Stimulated activated naive B cell treated with anti-CD40 and anti-IgM and Interleukin-4, amounts not matched to agents 10 μg/mL and 1 μg/mL and 100 μg/mL, for 72 hours (primary cell): ENCODE measurements at regions not wholly inside any gene's neighbourhood (a gene's known extent, or its start where the extent isn't known, plus 50 kb on each side); places are given as distances from the start of the nearest gene placed in this dataset.

ENCODE experiments used
- ATAC-seq, 2 donors: fragments of 150-1000 bp; cut with Tn5 transposase; replicated peaks; 2 replicates each; pipeline ENCODE4 v1.10.0; 2021; ENCODE audit warnings: moderate library complexity in 1 of 2
- DNase-seq: peaks from one replicate; pipeline ENCODE4 v3.0.0; 2021
- H3K27ac Mint-ChIP-seq: one replicate; pipeline ENCODE4 v1.8.0; 2022; ENCODE audit warnings: mild to moderate bottlenecking, mixed read lengths
- H3K27me3 Mint-ChIP-seq, 2 donors: one replicate each; pipeline ENCODE4 v1.8.0; 2022; ENCODE audit warnings: mixed read lengths in 2 of 2
- H3K36me3 Mint-ChIP-seq, 2 donors: one replicate each; pipeline ENCODE4 v1.8.0; 2022; ENCODE audit warnings: mixed read lengths in 2 of 2, mild to moderate bottlenecking in 1 of 2
- H3K4me1 Mint-ChIP-seq, 2 donors: one replicate each; pipeline ENCODE4 v1.8.0; 2022; ENCODE audit warnings: mixed read lengths in 2 of 2, mild to moderate bottlenecking in 1 of 2
- H3K4me3 Mint-ChIP-seq, 2 donors: one replicate each; pipeline ENCODE4 v1.8.0; 2022; ENCODE audit warnings: mild to moderate bottlenecking in 2 of 2, mixed read lengths in 2 of 2, moderate library complexity in 1 of 2
- H3K9me3 Mint-ChIP-seq, 2 donors: one replicate each; pipeline ENCODE4 v1.8.0; 2022; ENCODE audit warnings: mixed read lengths in 2 of 2, mild to moderate bottlenecking in 1 of 2

GRCh38 chr3:145776782-145777408 lies 384.1 kb downstream of the PLOD2 start:
- no peak overlapping the region for H3K27ac Mint-ChIP-seq
- no peak for ATAC-seq
- peaks cover 2% of the 10 kb centered on the region in 2 donors for H3K9me3 Mint-ChIP-seq
- H3K4me3 Mint-ChIP-seq = no peak overlapping the region
- no peaks in the 10 kb centered on the region for H3K36me3 Mint-ChIP-seq
- no peaks in the 10 kb centered on the region for H3K27me3 Mint-ChIP-seq
- DNase-seq = no peak
- H3K4me1 Mint-ChIP-seq = no peaks in the 10 kb centered on the region

GRCh38 chr3:145780301-145780700 lies 380.7 kb downstream of the PLOD2 start:
- DNase-seq (no peak), ATAC-seq (no peak)
- Mint-ChIP-seq H3K4me1 (no peaks in the 10 kb centered on the region), H3K27ac (no peak overlapping the region), H3K4me3 (no peak overlapping the region), H3K27me3 (no peaks in the 10 kb centered on the region), H3K9me3 (no peaks in the 10 kb centered on the region), H3K36me3 (no peaks in the 10 kb centered on the region)

- no peak for ATAC-seq
- no peak for DNase-seq
- Mint-ChIP-seq H3K4me1 (no peaks in the 10 kb centered on the region), H3K27ac (no peak overlapping the region), H3K4me3 (no peak overlapping the region), H3K27me3 (no peaks in the 10 kb centered on the region), H3K9me3 (no peaks in the 10 kb centered on the region), H3K36me3 (no peaks in the 10 kb centered on the region)
These were observed 375.3 kb downstream of the PLOD2 start for GRCh38 chr3:145785668-145786067.

GRCh38 chr3:145798007-145798406 lies 363.0 kb downstream of the PLOD2 start:
- H3K4me3 Mint-ChIP-seq = no peak overlapping the region
- peaks cover 5 to 13% of the 10 kb centered on the region in 2 donors for H3K9me3 Mint-ChIP-seq
- DNase-seq (no peak), ATAC-seq (no peak)
- no peaks in the 10 kb centered on the region for H3K27me3 Mint-ChIP-seq
- no peaks in the 10 kb centered on the region for H3K4me1 Mint-ChIP-seq
- H3K36me3 Mint-ChIP-seq = no peaks in the 10 kb centered on the region
- no peak overlapping the region for H3K27ac Mint-ChIP-seq

GRCh38 chr3:145798696-145799537 lies 362.1 kb downstream of the PLOD2 start:
- Mint-ChIP-seq H3K9me3 (peaks cover 3 to 8% of the 10 kb centered on the region in 2 donors), H3K36me3 (no peaks in the 10 kb centered on the region)
- no peak for DNase-seq

GRCh38 chr3:145801696-145802095 lies 359.3 kb downstream of the PLOD2 start:
- no peak for DNase-seq
- no peaks in the 10 kb centered on the region for H3K36me3 Mint-ChIP-seq
- H3K27ac Mint-ChIP-seq = no peak overlapping the region

More at GRCh38 chr3:145798696-145799537, 362.1 kb downstream of the PLOD2 start:
- no peak overlapping the region for H3K27ac Mint-ChIP-seq
- no peaks in the 10 kb centered on the region for H3K4me1 Mint-ChIP-seq
- H3K4me3 Mint-ChIP-seq = no peak overlapping the region
- H3K27me3 Mint-ChIP-seq = no peaks in the 10 kb centered on the region
- ATAC-seq = no peak

GRCh38 chr3:145807990-145808389 lies 353.0 kb downstream of the PLOD2 start:
- no peaks in the 10 kb centered on the region for H3K9me3 Mint-ChIP-seq
- no peaks in the 10 kb centered on the region for H3K36me3 Mint-ChIP-seq
- no peak overlapping the region for H3K27ac Mint-ChIP-seq
- no peak for ATAC-seq
- DNase-seq = no peak
- H3K27me3 Mint-ChIP-seq = no peaks in the 10 kb centered on the region
- no peak overlapping the region for H3K4me3 Mint-ChIP-seq
- H3K4me1 Mint-ChIP-seq = no peaks in the 10 kb centered on the region

More at GRCh38 chr3:145801696-145802095, 359.3 kb downstream of the PLOD2 start:
- Mint-ChIP-seq H3K4me1 (no peaks in the 10 kb centered on the region), H3K9me3 (peaks cover 0 to 4% of the 10 kb centered on the region in 2 donors), H3K27me3 (no peaks in the 10 kb centered on the region), H3K4me3 (no peak overlapping the region)
- no peak for ATAC-seq

- DNase-seq (no peak), ATAC-seq (no peak)
- Mint-ChIP-seq H3K4me3 (no peak overlapping the region), H3K36me3 (no peaks in the 10 kb centered on the region), H3K4me1 (no peaks in the 10 kb centered on the region), H3K27me3 (no peaks in the 10 kb centered on the region), H3K27ac (no peak overlapping the region), H3K9me3 (no peaks in the 10 kb centered on the region)
These were observed 348.6 kb downstream of the PLOD2 start for GRCh38 chr3:145812391-145812790.

- DNase-seq = no peak
- no peaks in the 10 kb centered on the region for H3K36me3 Mint-ChIP-seq
- no peaks in the 10 kb centered on the region for H3K27me3 Mint-ChIP-seq
- H3K9me3 Mint-ChIP-seq = peaks cover 0 to 1% of the 10 kb centered on the region in 2 donors
- H3K27ac Mint-ChIP-seq = no peak overlapping the region
- H3K4me3 Mint-ChIP-seq = no peak overlapping the region
- no peaks in the 10 kb centered on the region for H3K4me1 Mint-ChIP-seq
- ATAC-seq = no peak
These were observed 345.1 kb downstream of the PLOD2 start for GRCh38 chr3:145815707-145816413.

- no peaks in the 10 kb centered on the region for H3K36me3 Mint-ChIP-seq
- no peaks in the 10 kb centered on the region for H3K27me3 Mint-ChIP-seq
- no peak overlapping the region for H3K27ac Mint-ChIP-seq
- H3K4me1 Mint-ChIP-seq = no peaks in the 10 kb centered on the region
- peak; percentile 64 to 69 for ATAC-seq
- no peak for DNase-seq
- no peak overlapping the region for H3K4me3 Mint-ChIP-seq
- peaks cover 0 to 1% of the 10 kb centered on the region in 2 donors for H3K9me3 Mint-ChIP-seq
These were observed 343.0 kb downstream of the PLOD2 start for GRCh38 chr3:145817870-145818483.

- Mint-ChIP-seq H3K9me3 (peaks cover 6 to 7% of the 10 kb centered on the region in 2 donors), H3K36me3 (no peaks in the 10 kb centered on the region), H3K27ac (no peak overlapping the region), H3K27me3 (no peaks in the 10 kb centered on the region), H3K4me3 (no peak overlapping the region), H3K4me1 (no peaks in the 10 kb centered on the region)
- no peak for DNase-seq
- no peak for ATAC-seq
These were observed 340.8 kb downstream of the PLOD2 start for GRCh38 chr3:145820170-145820569.

GRCh38 chr3:145842294-145842902 lies 318.6 kb downstream of the PLOD2 start:
- Mint-ChIP-seq H3K27me3 (no peaks in the 10 kb centered on the region), H3K9me3 (peaks cover 0 to 3% of the 10 kb centered on the region in 2 donors), H3K4me3 (no peak overlapping the region), H3K27ac (no peak overlapping the region), H3K36me3 (no peaks in the 10 kb centered on the region), H3K4me1 (no peaks in the 10 kb centered on the region)
- no peak for ATAC-seq
- DNase-seq = no peak

GRCh38 chr3:145843561-145843960 lies 317.4 kb downstream of the PLOD2 start:
- H3K4me1 Mint-ChIP-seq = no peaks in the 10 kb centered on the region
- peaks cover 0 to 3% of the 10 kb centered on the region in 2 donors for H3K9me3 Mint-ChIP-seq
- H3K36me3 Mint-ChIP-seq = no peaks in the 10 kb centered on the region
- DNase-seq (no peak), ATAC-seq (no peak)
- H3K27me3 Mint-ChIP-seq = no peaks in the 10 kb centered on the region
- H3K4me3 Mint-ChIP-seq = no peak overlapping the region
- no peak overlapping the region for H3K27ac Mint-ChIP-seq

GRCh38 chr3:145849115-145849514 lies 311.9 kb downstream of the PLOD2 start:
- Mint-ChIP-seq H3K4me3 (no peak overlapping the region), H3K36me3 (no peaks in the 10 kb centered on the region), H3K4me1 (no peaks in the 10 kb centered on the region), H3K27ac (no peak overlapping the region), H3K27me3 (no peaks in the 10 kb centered on the region), H3K9me3 (peaks cover 0 to 1% of the 10 kb centered on the region in 2 donors)
- DNase-seq (no peak), ATAC-seq (no peak)
